Loucy (cell line): ENCODE measurements at regions not wholly inside any gene's neighbourhood (a gene's known extent, or its start where the extent isn't known, plus 50 kb on each side); places are given as distances from the start of the nearest gene placed in this dataset.

Experiments
- EZH2phosphoT487 ChIP-seq: fragments of 200-600 bp; IDR thresholded peaks from 2 replicates; pipeline ENCODE4 v1.6.1; 2018; ENCODE audit warnings: antibody characterized with exemption, mild to moderate bottlenecking, moderate library complexity, borderline replicate concordance
- TF ChIP-seq, protein P1 (sequence below): fragments of 200-600 bp; sonication (generic); conservative IDR thresholded peaks from 2 replicates; pipeline ENCODE4 v1.5.1; 2014; ENCODE audit warnings: mild to moderate bottlenecking, antibody characterized with exemption, low read length

DNA sequence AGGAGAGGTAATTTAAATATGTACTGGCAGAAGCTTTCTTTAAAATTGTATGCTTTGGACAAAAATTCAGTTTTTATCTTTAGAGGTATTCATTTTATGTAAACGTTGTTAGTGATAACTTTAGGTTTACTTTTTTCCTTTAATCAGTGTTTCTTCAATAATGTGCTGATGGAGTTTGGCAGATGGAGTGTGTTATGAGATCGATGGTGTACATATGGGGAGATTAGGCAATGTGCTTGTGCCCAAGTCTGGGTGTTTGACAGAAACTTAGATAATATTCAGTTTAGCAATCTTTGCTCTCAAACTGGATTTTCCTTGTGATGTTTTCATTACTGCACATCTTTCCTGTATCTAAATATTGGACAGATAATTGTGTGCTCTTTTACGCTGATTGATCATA lies 425.4 kb downstream of the JRKL start:
- TF ChIP-seq, protein P1, sequence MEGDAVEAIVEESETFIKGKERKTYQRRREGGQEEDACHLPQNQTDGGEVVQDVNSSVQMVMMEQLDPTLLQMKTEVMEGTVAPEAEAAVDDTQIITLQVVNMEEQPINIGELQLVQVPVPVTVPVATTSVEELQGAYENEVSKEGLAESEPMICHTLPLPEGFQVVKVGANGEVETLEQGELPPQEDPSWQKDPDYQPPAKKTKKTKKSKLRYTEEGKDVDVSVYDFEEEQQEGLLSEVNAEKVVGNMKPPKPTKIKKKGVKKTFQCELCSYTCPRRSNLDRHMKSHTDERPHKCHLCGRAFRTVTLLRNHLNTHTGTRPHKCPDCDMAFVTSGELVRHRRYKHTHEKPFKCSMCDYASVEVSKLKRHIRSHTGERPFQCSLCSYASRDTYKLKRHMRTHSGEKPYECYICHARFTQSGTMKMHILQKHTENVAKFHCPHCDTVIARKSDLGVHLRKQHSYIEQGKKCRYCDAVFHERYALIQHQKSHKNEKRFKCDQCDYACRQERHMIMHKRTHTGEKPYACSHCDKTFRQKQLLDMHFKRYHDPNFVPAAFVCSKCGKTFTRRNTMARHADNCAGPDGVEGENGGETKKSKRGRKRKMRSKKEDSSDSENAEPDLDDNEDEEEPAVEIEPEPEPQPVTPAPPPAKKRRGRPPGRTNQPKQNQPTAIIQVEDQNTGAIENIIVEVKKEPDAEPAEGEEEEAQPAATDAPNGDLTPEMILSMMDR = no peak
- TF ChIP-seq EZH2phosphoT487 = no peak
